Transverse colon (tissue), 4 donors: ENCODE measurements at regions not wholly inside any gene's neighbourhood (a gene's known extent, or its start where the extent isn't known, plus 50 kb on each side); places are given as distances from the start of the nearest gene placed in this dataset.

Experiments
- POLR2A ChIP-seq: fragments of 450-650 bp; IDR thresholded peaks from one replicate; pipeline ENCODE4 v1.6.1; 2016; ENCODE audit warnings: antibody characterized with exemption, mild to moderate bottlenecking, moderate library complexity
- POLR2AphosphoS5 ChIP-seq, 3 donors: sonication (generic); formaldehyde crosslinking; IDR thresholded peaks; one replicate each; pipeline ENCODE4 v1.6.1; 2016; ENCODE audit warnings: antibody characterized with exemption in 3 of 3
- TF ChIP-seq, protein P1 (sequence below), 5 experiments: fragments of 200-600 bp in 3 of 5; fragments of 450-650 bp in 2 of 5; sonication (generic) in 3 of 5; IDR thresholded peaks; 1 replicate in 2 of 5; 2 replicates in 3 of 5; pipeline ENCODE4 v1.5.1; 2016 to 2017; ENCODE audit warnings: antibody characterized with exemption in 5 of 5, inconsistent platforms in 3 of 5, mild to moderate bottlenecking in 2 of 5, moderate library complexity in 1 of 5

DNA sequence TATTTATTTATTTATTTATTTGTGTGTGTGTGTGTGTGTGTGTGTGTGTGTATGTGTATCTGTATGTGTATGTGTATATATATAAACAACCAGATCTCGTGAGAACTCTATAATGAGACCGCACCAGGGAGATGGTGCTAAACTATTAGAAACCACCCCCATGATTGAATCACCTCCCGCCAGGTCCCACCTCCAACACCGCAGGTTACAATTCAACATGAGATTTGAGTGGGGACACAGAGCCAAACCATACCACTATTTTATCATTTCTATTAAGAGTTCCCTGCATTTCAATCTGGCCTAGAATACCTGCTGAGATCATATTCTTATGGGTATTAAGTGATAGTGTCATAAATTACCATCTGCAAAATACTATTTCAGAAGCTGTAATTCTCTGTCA is 243.8 kb upstream of the PLEKHG7 start:
- TF ChIP-seq POLR2A = no peak
- TF ChIP-seq, protein P1, sequence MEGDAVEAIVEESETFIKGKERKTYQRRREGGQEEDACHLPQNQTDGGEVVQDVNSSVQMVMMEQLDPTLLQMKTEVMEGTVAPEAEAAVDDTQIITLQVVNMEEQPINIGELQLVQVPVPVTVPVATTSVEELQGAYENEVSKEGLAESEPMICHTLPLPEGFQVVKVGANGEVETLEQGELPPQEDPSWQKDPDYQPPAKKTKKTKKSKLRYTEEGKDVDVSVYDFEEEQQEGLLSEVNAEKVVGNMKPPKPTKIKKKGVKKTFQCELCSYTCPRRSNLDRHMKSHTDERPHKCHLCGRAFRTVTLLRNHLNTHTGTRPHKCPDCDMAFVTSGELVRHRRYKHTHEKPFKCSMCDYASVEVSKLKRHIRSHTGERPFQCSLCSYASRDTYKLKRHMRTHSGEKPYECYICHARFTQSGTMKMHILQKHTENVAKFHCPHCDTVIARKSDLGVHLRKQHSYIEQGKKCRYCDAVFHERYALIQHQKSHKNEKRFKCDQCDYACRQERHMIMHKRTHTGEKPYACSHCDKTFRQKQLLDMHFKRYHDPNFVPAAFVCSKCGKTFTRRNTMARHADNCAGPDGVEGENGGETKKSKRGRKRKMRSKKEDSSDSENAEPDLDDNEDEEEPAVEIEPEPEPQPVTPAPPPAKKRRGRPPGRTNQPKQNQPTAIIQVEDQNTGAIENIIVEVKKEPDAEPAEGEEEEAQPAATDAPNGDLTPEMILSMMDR (IDR thresholded peaks at IDR 0.05) = no peak
- TF ChIP-seq POLR2AphosphoS5 (IDR thresholded peaks at IDR 0.05) = no peak
